ENCODE measurements at regions not wholly inside any gene's neighbourhood (a gene's known extent, or its start where the extent isn't known, plus 50 kb on each side); places are given as distances from the start of the nearest gene placed in this dataset.
A peak's percentile ranks its signal among the peaks of the same experiment; 100 is the strongest.

GRCh38 chr20:17844133-17844429 is 124.5 kb downstream of the SNX5 start:
- DNase-seq (ENCODE audit: low read depth) = no peak
- H3K4me3 ChIP-seq (ENCODE audit: low read depth, low read length) = no peak overlapping the region
- TF ChIP-seq, protein P1, sequence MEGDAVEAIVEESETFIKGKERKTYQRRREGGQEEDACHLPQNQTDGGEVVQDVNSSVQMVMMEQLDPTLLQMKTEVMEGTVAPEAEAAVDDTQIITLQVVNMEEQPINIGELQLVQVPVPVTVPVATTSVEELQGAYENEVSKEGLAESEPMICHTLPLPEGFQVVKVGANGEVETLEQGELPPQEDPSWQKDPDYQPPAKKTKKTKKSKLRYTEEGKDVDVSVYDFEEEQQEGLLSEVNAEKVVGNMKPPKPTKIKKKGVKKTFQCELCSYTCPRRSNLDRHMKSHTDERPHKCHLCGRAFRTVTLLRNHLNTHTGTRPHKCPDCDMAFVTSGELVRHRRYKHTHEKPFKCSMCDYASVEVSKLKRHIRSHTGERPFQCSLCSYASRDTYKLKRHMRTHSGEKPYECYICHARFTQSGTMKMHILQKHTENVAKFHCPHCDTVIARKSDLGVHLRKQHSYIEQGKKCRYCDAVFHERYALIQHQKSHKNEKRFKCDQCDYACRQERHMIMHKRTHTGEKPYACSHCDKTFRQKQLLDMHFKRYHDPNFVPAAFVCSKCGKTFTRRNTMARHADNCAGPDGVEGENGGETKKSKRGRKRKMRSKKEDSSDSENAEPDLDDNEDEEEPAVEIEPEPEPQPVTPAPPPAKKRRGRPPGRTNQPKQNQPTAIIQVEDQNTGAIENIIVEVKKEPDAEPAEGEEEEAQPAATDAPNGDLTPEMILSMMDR (IDR thresholded peaks at IDR 0.05; ENCODE audit: insufficient read depth, low read length) = no peak

DNA sequence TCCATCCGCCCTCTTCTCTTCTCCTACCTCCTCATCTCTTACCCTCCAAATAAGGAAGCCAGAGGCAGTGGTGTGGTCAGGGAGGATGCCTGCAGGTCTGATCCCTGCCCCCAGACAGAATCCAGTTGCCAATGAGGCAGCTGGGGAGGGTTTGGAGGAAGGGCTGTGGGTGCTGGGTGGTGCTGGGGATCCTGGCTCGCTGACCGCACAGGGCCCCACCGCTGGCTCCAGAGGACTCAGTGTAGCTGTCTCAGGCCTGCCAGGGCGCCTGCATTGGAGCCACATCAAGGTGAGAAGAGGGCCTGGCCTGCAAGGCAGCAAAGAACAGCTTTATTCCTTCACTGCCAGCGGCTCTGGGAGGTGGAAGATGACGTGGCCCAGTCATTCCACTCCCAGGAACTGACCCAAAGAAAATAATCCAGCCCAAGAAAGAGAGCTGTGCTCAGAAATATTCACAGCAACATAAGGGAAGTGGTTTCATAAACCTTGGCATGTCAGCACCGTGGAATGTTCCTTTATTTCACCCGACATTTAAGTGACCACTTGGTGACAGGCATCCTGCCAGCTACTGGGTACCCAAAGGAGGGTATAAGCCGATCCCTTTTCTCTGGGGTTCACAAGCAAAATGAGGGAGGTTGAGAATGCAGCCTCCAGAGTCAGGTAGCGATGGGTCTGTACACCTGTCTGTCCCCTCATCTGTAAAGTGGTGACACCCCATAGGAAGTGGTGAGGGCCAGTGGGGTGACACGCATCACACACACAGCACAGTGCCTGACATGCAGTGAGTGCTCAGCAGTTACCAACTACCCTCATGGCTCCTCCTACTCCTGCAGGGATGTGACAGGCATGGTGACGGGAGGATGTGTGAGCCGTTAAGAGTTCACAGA is 125.1 kb downstream of the SNX5 start:
- TF ChIP-seq, protein P1 (IDR thresholded peaks at IDR 0.05; ENCODE audit: insufficient read depth, low read length) = no peak
- H3K4me3 ChIP-seq (ENCODE audit: low read depth, low read length) = peak overlapping the region; percentile 5
- DNase-seq (ENCODE audit: low read depth) = peak; percentile 98

DNA sequence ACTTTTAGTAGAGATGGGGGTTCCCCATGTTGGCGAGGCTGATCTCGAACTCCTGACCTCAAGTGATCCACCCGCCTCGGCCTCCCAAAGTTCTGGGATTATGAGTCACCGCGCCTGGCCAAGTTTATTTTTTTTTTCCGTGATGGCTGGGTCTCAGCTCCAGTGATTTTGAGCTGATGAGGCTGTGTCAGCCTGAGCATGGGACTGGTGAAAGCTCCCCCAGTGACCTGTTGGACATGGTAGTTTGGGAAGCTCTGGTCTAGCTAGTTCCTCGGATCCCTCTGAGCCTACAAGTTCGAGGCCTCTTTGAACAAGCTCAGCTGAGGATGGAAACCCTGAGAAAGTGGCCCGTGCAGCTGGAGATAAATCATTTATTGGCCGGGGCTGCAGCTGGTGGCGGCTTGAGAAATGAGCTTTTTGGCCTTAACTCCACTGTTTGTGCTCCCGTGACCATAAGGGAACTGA is 126.8 kb downstream of the SNX5 start:
- TF ChIP-seq, protein P1 (IDR thresholded peaks at IDR 0.05; ENCODE audit: insufficient read depth, low read length) = no peak
- peak; percentile 85 for DNase-seq (ENCODE audit: low read depth)
- H3K4me3 ChIP-seq (ENCODE audit: low read depth, low read length) = no peak overlapping the region

DNA sequence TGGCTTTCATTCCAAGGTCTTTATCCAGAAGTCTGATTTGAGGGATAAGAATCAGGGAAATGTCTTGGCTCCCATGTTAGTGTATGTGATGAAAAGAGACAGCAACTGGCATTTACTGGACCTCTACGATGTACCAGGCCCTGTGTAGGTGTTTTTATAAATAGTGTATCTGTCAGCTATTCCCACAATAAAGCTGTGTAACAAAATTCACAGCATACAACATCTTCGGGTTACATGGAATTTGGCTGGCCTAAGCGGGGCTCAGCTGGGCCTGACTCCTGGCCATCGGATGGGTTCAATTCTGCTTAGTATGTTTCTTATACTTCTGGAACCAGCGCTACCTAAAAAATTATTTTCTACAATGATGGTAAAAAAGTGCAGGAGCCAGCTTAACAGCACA is 128.2 kb downstream of the SNX5 start:
- no peak for DNase-seq (ENCODE audit: low read depth)
- TF ChIP-seq, protein P1 (IDR thresholded peaks at IDR 0.05; ENCODE audit: insufficient read depth, low read length) = no peak
- no peak overlapping the region for H3K4me3 ChIP-seq (ENCODE audit: low read depth, low read length)

DNA sequence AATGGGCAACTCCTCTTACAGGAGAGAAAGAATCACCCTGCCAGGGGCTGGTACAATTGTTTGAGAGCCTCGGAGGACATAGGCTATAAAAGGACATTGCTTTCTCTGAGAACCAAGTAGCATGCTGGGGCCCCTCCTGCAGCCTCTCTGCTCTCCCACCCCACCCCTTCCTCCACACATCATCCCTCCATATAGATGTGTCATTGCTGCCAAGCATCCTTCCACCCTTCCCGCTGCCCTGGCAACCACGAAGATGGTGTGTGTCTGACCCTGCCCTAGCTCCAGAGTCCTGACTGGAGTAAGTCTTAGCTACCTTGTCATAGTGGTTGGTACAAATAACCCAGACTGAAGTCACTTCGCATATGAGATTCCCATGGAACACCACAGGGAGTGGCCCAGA is 129.7 kb downstream of the SNX5 start:
- no peak for DNase-seq (ENCODE audit: low read depth)
- no peak overlapping the region for H3K4me3 ChIP-seq (ENCODE audit: low read depth, low read length)
- TF ChIP-seq, protein P1 (IDR thresholded peaks at IDR 0.05; ENCODE audit: insufficient read depth, low read length) = no peak

- TF ChIP-seq, protein P1 (IDR thresholded peaks at IDR 0.05; ENCODE audit: insufficient read depth, low read length) = no peak
- no peak for DNase-seq (ENCODE audit: low read depth)
- H3K4me3 ChIP-seq (ENCODE audit: low read depth, low read length) = no peak overlapping the region
These were observed 131.4 kb downstream of the SNX5 start for GRCh38 chr20:17837179-17837578.
